ENCODE measurements at regions not wholly inside any gene's neighbourhood (a gene's known extent, or its start where the extent isn't known, plus 50 kb on each side); places are given as distances from the start of the nearest gene placed in this dataset.

GRCh38 chr5:128749136-128749898 is 211.3 kb upstream of the FBN2 start:
- TF ChIP-seq POLR2AphosphoS5 (IDR thresholded peaks at IDR 0.05; ENCODE audit: low read depth) (no peak), CTCF (IDR thresholded peaks at IDR 0.05; ENCODE audit: insufficient read depth, low read length) (no peak)
